B cell (primary cell): ENCODE measurements at regions not wholly inside any gene's neighbourhood (a gene's known extent, or its start where the extent isn't known, plus 50 kb on each side); places are given as distances from the start of the nearest gene placed in this dataset.

Experiments used
- ATAC-seq: fragments of 200-7000 bp; cut with Tn5 transposase; one replicate; pipeline ENCODE4 v1.10.0; 2021; ENCODE audit warnings: low read depth, mild to moderate bottlenecking, moderate number of reproducible peaks, moderate library complexity
- CTCF ChIA-PET: fragments of 350-600 bp; sonication (Branson Sonifier 250); formaldehyde crosslinking; loops from one replicate; lab custom pipeline; 2021; ENCODE audit warnings: antibody characterized with exemption, inconsistent platforms; lab: Charles Lee
- POLR2A ChIA-PET: fragments of 350-600 bp; sonication (Branson Sonifier 250); formaldehyde crosslinking; loops from one replicate; lab custom pipeline; 2021; ENCODE audit warnings: antibody characterized with exemption; lab: Charles Lee
- DNase-seq: peaks from one replicate; pipeline ENCODE4 v3.0.0; 2013
- H2AFZ ChIP-seq: 2 replicates; pipeline ENCODE4 v1.6.1; 2012; ENCODE audit warnings: mild to moderate bottlenecking, low read depth, low read length; ENCODE audit not compliant: insufficient read depth, poor library complexity, severe bottlenecking
- H3K27ac ChIP-seq, 2 donors: 1 replicate in 1 of 2; 2 replicates in 1 of 2; pipeline ENCODE4 v1.5.1; 2012 to 2013; ENCODE audit warnings: low read length in 2 of 2, mild to moderate bottlenecking in 2 of 2, moderate library complexity in 1 of 2
- H3K27me3 ChIP-seq, 4 experiments: fragments of 200-600 bp in 1 of 4; sonication (generic) in 1 of 4; replicated peaks in 1 of 4; 1 replicate in 2 of 4; 2 replicates in 2 of 4; pipeline versions ENCODE4 v1.6.1 to v1.7.0; 2013 to 2016; ENCODE audit warnings: low read length in 3 of 4, mild to moderate bottlenecking in 2 of 4, mixed read lengths in 1 of 4, moderate library complexity in 1 of 4; ENCODE audit not compliant: insufficient read depth in 4 of 4, control insufficient read depth in 3 of 4; ENCODE audit errors: control extremely low read depth in 1 of 4
- H3K36me3 ChIP-seq, 2 experiments: replicated peaks in 1 of 2; 1 replicate in 1 of 2; 2 replicates in 1 of 2; pipeline versions ENCODE4 v1.6.1 to v1.7.1; 2013; ENCODE audit warnings: low read length in 1 of 2; ENCODE audit not compliant: insufficient read depth in 2 of 2, control insufficient read depth in 1 of 2; ENCODE audit errors: control extremely low read depth in 1 of 2, extremely low read depth in 1 of 2
- H3K4me1 ChIP-seq, 2 donors: fragments of 200-600 bp in 1 of 2; sonication (generic) in 1 of 2; 1 replicate in 1 of 2; 2 replicates in 1 of 2; pipeline versions ENCODE4 v1.5.1 to v1.6.1; 2013 to 2017; ENCODE audit warnings: low read length in 2 of 2; ENCODE audit not compliant: control insufficient read depth in 2 of 2, insufficient read depth in 2 of 2
- H3K4me2 ChIP-seq: replicated peaks from 2 replicates; pipeline ENCODE3; 2012; ENCODE audit warnings: mild to moderate bottlenecking, low read depth, low read length; ENCODE audit not compliant: poor library complexity, severe bottlenecking
- H3K4me3 ChIP-seq, 5 experiments: fragments of 200-600 bp in 1 of 5; sonication (generic) in 1 of 5; 1 replicate in 3 of 5; 2 replicates in 2 of 5; pipeline versions ENCODE4 v1.5.1 to v1.7.0; 2011 to 2016; ENCODE audit warnings: low read length in 4 of 5, mild to moderate bottlenecking in 4 of 5, low read depth in 2 of 5, control low read depth in 1 of 5, moderate library complexity in 1 of 5; ENCODE audit not compliant: insufficient read depth in 1 of 5; ENCODE audit errors: control extremely low read depth in 1 of 5, extremely low read depth in 1 of 5
- H3K79me2 ChIP-seq: fragments of 200-600 bp; sonication (generic); one replicate; pipeline ENCODE4 v1.6.0; 2016; ENCODE audit warnings: low read length; ENCODE audit not compliant: control insufficient read depth, insufficient read depth
- H3K9ac ChIP-seq: fragments of 200-600 bp; sonication (generic); 2 replicates; pipeline ENCODE4 v1.6.1; 2017; ENCODE audit warnings: mild to moderate bottlenecking, low read length, moderate library complexity
- H3K9me3 ChIP-seq, 3 donors: one replicate each; pipeline versions ENCODE4 v1.6.1 to v1.7.1; 2013; ENCODE audit warnings: low read length in 2 of 3; ENCODE audit not compliant: control insufficient read depth in 2 of 3, insufficient read depth in 1 of 3; ENCODE audit errors: control extremely low read depth in 1 of 3
- H4K20me1 ChIP-seq: 2 replicates; pipeline ENCODE4 v1.6.0; 2012; ENCODE audit warnings: mild to moderate bottlenecking, low read length; ENCODE audit not compliant: insufficient read depth, control insufficient read depth, poor library complexity, severe bottlenecking
- H3K27ac Mint-ChIP-seq: one replicate; pipeline ENCODE4 v1.8.0; 2021; ENCODE audit warnings: mixed read lengths
- H3K27me3 Mint-ChIP-seq: one replicate; pipeline ENCODE4 v1.8.0; 2021; ENCODE audit warnings: mixed read lengths
- H3K4me1 Mint-ChIP-seq: one replicate; pipeline ENCODE4 v1.8.0; 2021; ENCODE audit warnings: mixed read lengths
- H3K4me3 Mint-ChIP-seq: one replicate; pipeline ENCODE4 v1.8.0; 2021; ENCODE audit warnings: mixed read lengths
- H3K9me3 Mint-ChIP-seq: one replicate; pipeline ENCODE4 v1.8.0; 2022; ENCODE audit warnings: mixed read lengths; ENCODE audit not compliant: insufficient read depth
- EZH2 ChIP-seq: IDR thresholded peaks from 2 replicates; pipeline ENCODE4 v1.6.1; 2012; ENCODE audit warnings: borderline replicate concordance, low read depth, mild to moderate bottlenecking, moderate library complexity, low read length; ENCODE audit not compliant: insufficient read depth, poor library complexity, severe bottlenecking
- WGBS: methylation state at CpG from one replicate; pipeline ENCODE4 v1.1.5; 2013; ENCODE audit warnings: missing lambda C conversion rate; ENCODE audit not compliant: insufficient coverage; 5-methylcytosine and 5-hydroxymethylcytosine counted together
- intact Hi-C: fragments of 100-400 bp; cut with micrococcal nuclease; formaldehyde crosslinking; loops from one replicate; pipeline ENCODE4 v1.10.0; 2022
- TF ChIP-seq, protein P1 (sequence below): fragments of 200-600 bp; IDR thresholded peaks from one replicate; pipeline ENCODE4 v1.8.0; 2022; ENCODE audit warnings: antibody characterized with exemption, mild to moderate bottlenecking

DNA sequence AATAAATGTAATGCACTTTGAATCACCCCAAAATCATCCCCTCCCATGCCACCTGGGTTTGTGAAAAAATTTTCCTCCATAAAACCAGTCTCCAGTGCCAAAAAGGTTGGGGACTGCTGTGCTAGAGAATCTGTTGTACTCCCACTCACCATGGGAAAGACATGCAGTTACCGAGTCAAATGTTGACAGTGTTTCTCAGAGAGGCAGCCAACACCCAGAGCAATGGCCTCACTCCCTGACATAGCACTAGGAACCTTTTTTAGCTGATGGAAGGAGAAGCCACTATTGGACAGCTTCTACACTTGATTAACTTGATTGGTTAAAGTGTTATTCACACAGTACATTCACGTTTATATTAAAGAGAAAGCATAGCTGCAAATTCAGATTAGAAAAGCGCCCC lies 59.8 kb upstream of the MANEA start:
- H3K27ac Mint-ChIP-seq, result no peak overlapping the region
- no peaks in the 10 kb centered on the region for H3K36me3 ChIP-seq
- DNase-seq (no peak), ATAC-seq (no peak)
- no peaks in the 10 kb centered on the region for H4K20me1 ChIP-seq
- H2AFZ ChIP-seq, result no peak overlapping the region
- no peak overlapping the region for H3K27ac ChIP-seq
- H3K4me3 ChIP-seq, result no peak overlapping the region
- CTCF ChIA-PET, result no interaction called here
- TF ChIP-seq EZH2, result no peak
- TF ChIP-seq, protein P1, sequence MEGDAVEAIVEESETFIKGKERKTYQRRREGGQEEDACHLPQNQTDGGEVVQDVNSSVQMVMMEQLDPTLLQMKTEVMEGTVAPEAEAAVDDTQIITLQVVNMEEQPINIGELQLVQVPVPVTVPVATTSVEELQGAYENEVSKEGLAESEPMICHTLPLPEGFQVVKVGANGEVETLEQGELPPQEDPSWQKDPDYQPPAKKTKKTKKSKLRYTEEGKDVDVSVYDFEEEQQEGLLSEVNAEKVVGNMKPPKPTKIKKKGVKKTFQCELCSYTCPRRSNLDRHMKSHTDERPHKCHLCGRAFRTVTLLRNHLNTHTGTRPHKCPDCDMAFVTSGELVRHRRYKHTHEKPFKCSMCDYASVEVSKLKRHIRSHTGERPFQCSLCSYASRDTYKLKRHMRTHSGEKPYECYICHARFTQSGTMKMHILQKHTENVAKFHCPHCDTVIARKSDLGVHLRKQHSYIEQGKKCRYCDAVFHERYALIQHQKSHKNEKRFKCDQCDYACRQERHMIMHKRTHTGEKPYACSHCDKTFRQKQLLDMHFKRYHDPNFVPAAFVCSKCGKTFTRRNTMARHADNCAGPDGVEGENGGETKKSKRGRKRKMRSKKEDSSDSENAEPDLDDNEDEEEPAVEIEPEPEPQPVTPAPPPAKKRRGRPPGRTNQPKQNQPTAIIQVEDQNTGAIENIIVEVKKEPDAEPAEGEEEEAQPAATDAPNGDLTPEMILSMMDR, result no peak
- no peaks in the 10 kb centered on the region for H3K4me1 ChIP-seq
- no peaks in the 10 kb centered on the region for H3K27me3 ChIP-seq
- H3K4me2 ChIP-seq, result no peak overlapping the region
- no peak overlapping the region for H3K4me3 Mint-ChIP-seq
- WGBS, result no CpG with 5 or more reads among the region's 3 CpGs
- POLR2A ChIA-PET, result no interaction called here
- intact Hi-C loops, result no loop called here
- H3K79me2 ChIP-seq, result no peaks in the 10 kb centered on the region
- H3K27me3 Mint-ChIP-seq, result no peaks in the 10 kb centered on the region
- H3K4me1 Mint-ChIP-seq, result no peaks in the 10 kb centered on the region
- peaks cover 0 to 15% (median 0%) of the 10 kb centered on the region in 3 donors for H3K9me3 ChIP-seq
- H3K9me3 Mint-ChIP-seq, result no peaks in the 10 kb centered on the region
- no peak overlapping the region for H3K9ac ChIP-seq

GRCh38 chr6:95518630-95519227 lies 58.6 kb upstream of the MANEA start:
- H3K4me3 Mint-ChIP-seq, result no peak overlapping the region
- no peak overlapping the region for H2AFZ ChIP-seq

More at GRCh38 chr6:95518630-95519227, 58.6 kb upstream of the MANEA start:
- Histone ChIP-seq H3K79me2 (no peaks in the 10 kb centered on the region), H3K9ac (no peak overlapping the region), H3K4me2 (no peak overlapping the region), H3K27ac (no peak overlapping the region), H3K36me3 (no peaks in the 10 kb centered on the region), H3K27me3 (no peaks in the 10 kb centered on the region), H4K20me1 (no peaks in the 10 kb centered on the region), H3K9me3 (peaks cover 0 to 15% (median 0%) of the 10 kb centered on the region in 3 donors), H3K4me3 (no peak overlapping the region), H3K4me1 (no peaks in the 10 kb centered on the region)
- CTCF ChIA-PET, result no interaction called here
- intact Hi-C loops, result no loop called here
- POLR2A ChIA-PET, result no interaction called here
- TF ChIP-seq, protein P1, result no peak
- TF ChIP-seq EZH2, result no peak
- 88% methylated on average over 13 of the region's 15 CpGs for WGBS
- Mint-ChIP-seq H3K27ac (no peak overlapping the region), H3K4me1 (no peaks in the 10 kb centered on the region), H3K27me3 (no peaks in the 10 kb centered on the region), H3K9me3 (no peaks in the 10 kb centered on the region)
- ATAC-seq (no peak), DNase-seq (no peak)
